NCI-H2227 treated with DMSO at 0.1 percent for 48 hours (cell line): ENCODE measurements at regions not wholly inside any gene's neighbourhood (a gene's known extent, or its start where the extent isn't known, plus 50 kb on each side); places are given as distances from the start of the nearest gene placed in this dataset.
"Not testable (repeated sequence)": the region's sequence is repeated elsewhere in the genome, so short reads cannot be mapped to it uniquely, and the experiment has no call there.

ENCODE experiments used
- DNase-seq: peaks from one replicate; lab custom pipeline; 2025; lab: John Stamatoyannopoulos, UW

GRCh38 chr11:33463059-33463458 is 205.9 kb downstream of the HIPK3 start:
- DNase-seq: no peak

GRCh38 chr11:33461369-33462125 is 204.4 kb downstream of the HIPK3 start:
- no peak for DNase-seq

- no peak for DNase-seq
Measured at GRCh38 chr11:33457948-33458347, 200.8 kb downstream of the HIPK3 start.

- DNase-seq: peak; percentile 91
Measured at GRCh38 chr11:33455867-33456463, 198.8 kb downstream of the HIPK3 start.

GRCh38 chr11:33454264-33454663 is 197.1 kb downstream of the HIPK3 start:
- peak; percentile 97 for DNase-seq

GRCh38 chr11:33452836-33453624 is 195.8 kb downstream of the HIPK3 start:
- DNase-seq: no peak

GRCh38 chr11:33451364-33451763 is 194.2 kb downstream of the HIPK3 start:
- DNase-seq: no peak

GRCh38 chr11:33449798-33450197 is 192.6 kb downstream of the HIPK3 start:
- DNase-seq: no peak

GRCh38 chr11:33448461-33449130 is 191.4 kb downstream of the HIPK3 start:
- no peak for DNase-seq

GRCh38 chr11:33445761-33446161 is 188.6 kb downstream of the HIPK3 start:
- DNase-seq: no peak

GRCh38 chr11:33444835-33445594 is 187.8 kb downstream of the HIPK3 start:
- DNase-seq: no peak

- no peak for DNase-seq
Measured at GRCh38 chr11:33443684-33444083, 186.5 kb downstream of the HIPK3 start.

GRCh38 chr11:33438301-33438700 is 181.1 kb downstream of the HIPK3 start:
- no peak for DNase-seq

- no peak for DNase-seq
Measured at GRCh38 chr11:33437529-33437928, 180.3 kb downstream of the HIPK3 start.

- no peak for DNase-seq
Measured at GRCh38 chr11:33435216-33435615, 178.0 kb downstream of the HIPK3 start.

- DNase-seq: no peak
Measured at GRCh38 chr11:33434294-33434693, 177.1 kb downstream of the HIPK3 start.

GRCh38 chr11:33428435-33428834 is 171.3 kb downstream of the HIPK3 start:
- DNase-seq: not testable (repeated sequence)

- DNase-seq: no peak
Measured at GRCh38 chr11:33420959-33421566, 163.9 kb downstream of the HIPK3 start.

- DNase-seq: no peak
Measured at GRCh38 chr11:33419924-33420323, 162.7 kb downstream of the HIPK3 start.

GRCh38 chr11:33417121-33417520 is 159.9 kb downstream of the HIPK3 start:
- DNase-seq: no peak

- DNase-seq: no peak
Measured at GRCh38 chr11:33413301-33413700, 156.1 kb downstream of the HIPK3 start.
